RWPE1 (cell line): ENCODE measurements at regions not wholly inside any gene's neighbourhood (a gene's known extent, or its start where the extent isn't known, plus 50 kb on each side); places are given as distances from the start of the nearest gene placed in this dataset.
"Not testable (repeated sequence)": the region's sequence is repeated elsewhere in the genome, so short reads cannot be mapped to it uniquely, and the experiment has no call there.

Experiments used
- CTCF ChIA-PET: fragments of 350-600 bp; sonication (Branson Sonifier 250); formaldehyde crosslinking; extraction: SDS; loops from one replicate; lab custom pipeline; 2021; lab: Yijun Ruan, JAX
- POLR2A ChIA-PET: fragments of 400-600 bp; formaldehyde crosslinking; extraction: SDS; loops from one replicate; lab custom pipeline; 2020; ENCODE audit warnings: antibody characterized with exemption; ENCODE audit not compliant: low non-redundant PET; lab: Yijun Ruan, JAX
- DNase-seq: peaks from one replicate; pipeline ENCODE4 v3.0.0; 2012; ENCODE audit warnings: low spot score
- H3K27ac ChIP-seq: fragments of 450-650 bp; 2 replicates; pipeline ENCODE4 v1.5.1; 2017
- CTCF ChIP-seq: fragments of 450-650 bp; conservative IDR thresholded peaks from 2 replicates; pipeline ENCODE4 v1.5.1; 2017; ENCODE audit warnings: low read depth, mild to moderate bottlenecking

GRCh38 chr5:52073993-52074689 lies 690.9 kb downstream of the ISL1 start:
- ChIA-PET CTCF (no interaction called here), POLR2A (no interaction called here)
- no peak for TF ChIP-seq CTCF
- no peak for DNase-seq
- no peak overlapping the region for H3K27ac ChIP-seq

- no peak for DNase-seq
- no peak for TF ChIP-seq CTCF
- CTCF ChIA-PET = interaction anchor here (0.6 kb wide), 1 partner anchor 384 kb away, joined by 3 read pairs; no protein-coding TSS in a partner anchor
Observed at GRCh38 chr5:52077941-52078815, 694.9 kb downstream of the ISL1 start.

GRCh38 chr5:52102311-52102710 lies 685.4 kb upstream of the ITGA1 start:
- POLR2A ChIA-PET, CTCF ChIA-PET, H3K27ac ChIP-seq, DNase-seq: not testable (repeated sequence)

More at GRCh38 chr5:52077941-52078815, 694.9 kb downstream of the ISL1 start:
- POLR2A ChIA-PET = no interaction called here
- H3K27ac ChIP-seq = no peak overlapping the region

- no peak for TF ChIP-seq CTCF
- DNase-seq = no peak
- ChIA-PET POLR2A (no interaction called here), CTCF (interaction anchor here (0.7 kb wide), 2 partner anchors 20 to 70 kb away, joined by 3 read pairs; no protein-coding TSS in a partner anchor)
- H3K27ac ChIP-seq = no peak overlapping the region
Observed at GRCh38 chr5:52107210-52107905, 680.4 kb upstream of the ITGA1 start.

- ChIA-PET POLR2A (no interaction called here), CTCF (no interaction called here)
- no peak for TF ChIP-seq CTCF
- no peak for DNase-seq
- no peak overlapping the region for H3K27ac ChIP-seq
Observed at GRCh38 chr5:52119768-52120167, 667.9 kb upstream of the ITGA1 start.

- ChIA-PET POLR2A (no interaction called here), CTCF (no interaction called here)
- TF ChIP-seq CTCF = no peak
- DNase-seq = no peak
- no peak overlapping the region for H3K27ac ChIP-seq
Observed at GRCh38 chr5:52132053-52132452, 655.7 kb upstream of the ITGA1 start.
